ENCODE measurements at regions not wholly inside any gene's neighbourhood (a gene's known extent, or its start where the extent isn't known, plus 50 kb on each side); places are given as distances from the start of the nearest gene placed in this dataset.
A peak's percentile ranks its signal among the peaks of the same experiment; 100 is the strongest.

DNA sequence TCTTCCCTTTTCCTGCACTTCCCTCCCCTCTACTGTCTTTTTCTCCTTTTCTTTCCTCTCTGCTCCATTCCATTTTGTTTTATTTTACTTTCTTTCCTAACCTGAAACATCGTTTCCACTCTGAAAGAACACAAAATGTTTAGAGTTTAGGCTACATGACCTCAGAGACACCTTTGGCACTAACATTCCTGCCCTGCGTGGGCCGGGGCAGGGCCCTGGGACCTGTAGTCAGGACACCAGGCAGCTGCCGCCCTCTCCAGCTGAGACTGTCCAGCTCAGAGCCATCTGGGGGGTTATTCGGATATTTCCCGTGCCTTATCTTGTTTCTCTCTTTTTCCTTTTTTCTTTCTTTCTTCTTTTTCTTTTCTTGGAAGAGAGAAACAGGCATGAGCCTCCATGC is 58.3 kb upstream of the ERCC6L2 start:
- TF ChIP-seq POLR2AphosphoS5 (IDR thresholded peaks at IDR 0.05; ENCODE audit: low read depth, low read length) = no peak
- TF ChIP-seq SIN3A (IDR thresholded peaks at IDR 0.05; ENCODE audit: borderline replicate concordance, insufficient read depth, low read length) = no peak
- no peak for TF ChIP-seq REST (IDR thresholded peaks at IDR 0.05; ENCODE audit: insufficient read depth in 1 of 2, low read depth in 2 of 2, low read length in 2 of 2)
- no peak for TF ChIP-seq FOXP2 (optimal IDR thresholded peaks at IDR 0.05; ENCODE audit: borderline replicate concordance, extremely low read depth, extremely low read length, insufficient read depth)
- no peak for TF ChIP-seq TAF1 (IDR thresholded peaks at IDR 0.05; ENCODE audit: borderline replicate concordance, insufficient read depth, low read length)

GRCh38 chr9:95816716-95817115 is 58.8 kb upstream of the ERCC6L2 start:
- TF ChIP-seq FOXP2 (optimal IDR thresholded peaks at IDR 0.05; ENCODE audit: borderline replicate concordance, extremely low read depth, extremely low read length, insufficient read depth) (no peak), POLR2AphosphoS5 (IDR thresholded peaks at IDR 0.05; ENCODE audit: low read depth, low read length) (no peak), SIN3A (IDR thresholded peaks at IDR 0.05; ENCODE audit: borderline replicate concordance, insufficient read depth, low read length) (no peak), REST (IDR thresholded peaks at IDR 0.05; ENCODE audit: insufficient read depth in 1 of 2, low read depth in 2 of 2, low read length in 2 of 2) (no peak), TAF1 (IDR thresholded peaks at IDR 0.05; ENCODE audit: borderline replicate concordance, insufficient read depth, low read length) (no peak)

DNA sequence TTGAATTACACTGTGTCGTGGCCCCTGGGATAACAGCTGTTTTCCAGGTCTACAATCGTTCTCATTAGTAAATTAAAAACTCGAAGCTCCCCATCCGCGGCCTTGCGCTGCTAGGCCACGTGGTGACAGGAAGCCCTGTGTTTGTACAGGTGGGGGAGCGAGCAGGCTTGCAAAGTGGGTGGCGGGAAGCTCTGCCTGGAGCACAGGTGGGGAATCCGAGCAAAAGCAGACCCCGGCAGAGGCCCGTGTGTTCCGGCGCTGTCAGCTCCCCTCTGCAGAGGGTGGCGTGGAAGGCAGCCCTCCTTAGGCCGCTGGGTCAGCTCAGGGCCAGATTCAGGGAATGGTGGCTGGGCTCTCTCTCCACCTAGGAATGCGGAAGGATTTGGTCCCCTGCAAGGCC is 59.5 kb upstream of the ERCC6L2 start:
- TF ChIP-seq SIN3A (IDR thresholded peaks at IDR 0.05; ENCODE audit: borderline replicate concordance, insufficient read depth, low read length) (no peak), POLR2AphosphoS5 (IDR thresholded peaks at IDR 0.05; ENCODE audit: low read depth, low read length) (no peak), REST (IDR thresholded peaks at IDR 0.05; ENCODE audit: insufficient read depth in 1 of 2, low read depth in 2 of 2, low read length in 2 of 2) (no peak), FOXP2 (optimal IDR thresholded peaks at IDR 0.05; ENCODE audit: borderline replicate concordance, extremely low read depth, extremely low read length, insufficient read depth) (no peak), TAF1 (IDR thresholded peaks at IDR 0.05; ENCODE audit: borderline replicate concordance, insufficient read depth, low read length) (no peak)

GRCh38 chr9:95815133-95815532 is 60.4 kb upstream of the ERCC6L2 start:
- TF ChIP-seq FOXP2 (optimal IDR thresholded peaks at IDR 0.05; ENCODE audit: borderline replicate concordance, extremely low read depth, extremely low read length, insufficient read depth) (peak; percentile 78), POLR2AphosphoS5 (IDR thresholded peaks at IDR 0.05; ENCODE audit: low read depth, low read length) (no peak), REST (IDR thresholded peaks at IDR 0.05; ENCODE audit: insufficient read depth in 1 of 2, low read depth in 2 of 2, low read length in 2 of 2) (no peak), TAF1 (IDR thresholded peaks at IDR 0.05; ENCODE audit: borderline replicate concordance, insufficient read depth, low read length) (no peak), SIN3A (IDR thresholded peaks at IDR 0.05; ENCODE audit: borderline replicate concordance, insufficient read depth, low read length) (no peak)

DNA sequence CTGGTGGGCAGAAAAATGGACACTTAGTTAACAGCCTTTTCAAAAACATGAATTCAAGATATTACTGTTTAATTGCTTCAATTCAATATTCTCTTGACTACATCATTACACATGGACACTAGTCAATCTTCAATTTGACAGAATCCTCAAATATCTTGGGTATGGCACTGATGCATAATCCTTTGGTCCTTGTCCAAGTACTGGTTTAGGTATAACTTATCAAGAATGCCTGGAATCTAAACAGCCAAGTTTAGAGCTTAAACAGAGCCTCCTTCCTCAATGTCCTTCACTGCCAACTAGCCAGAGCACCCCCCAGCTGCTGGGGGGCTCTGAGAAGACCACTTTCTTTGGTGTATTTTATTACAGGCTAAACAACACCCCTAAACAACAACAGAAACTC is 61.6 kb upstream of the ERCC6L2 start:
- no peak for TF ChIP-seq REST (IDR thresholded peaks at IDR 0.05; ENCODE audit: insufficient read depth in 1 of 2, low read depth in 2 of 2, low read length in 2 of 2)
- no peak for TF ChIP-seq TAF1 (IDR thresholded peaks at IDR 0.05; ENCODE audit: borderline replicate concordance, insufficient read depth, low read length)
- TF ChIP-seq POLR2AphosphoS5 (IDR thresholded peaks at IDR 0.05; ENCODE audit: low read depth, low read length) = no peak
- no peak for TF ChIP-seq SIN3A (IDR thresholded peaks at IDR 0.05; ENCODE audit: borderline replicate concordance, insufficient read depth, low read length)
- TF ChIP-seq FOXP2 (optimal IDR thresholded peaks at IDR 0.05; ENCODE audit: borderline replicate concordance, extremely low read depth, extremely low read length, insufficient read depth) = no peak

Measured in PFSK-1 (cell line).